Testis (tissue), 2 donors: ENCODE measurements at regions not wholly inside any gene's neighbourhood (a gene's known extent, or its start where the extent isn't known, plus 50 kb on each side); places are given as distances from the start of the nearest gene placed in this dataset.

Source experiments
- POLR2A ChIP-seq: fragments of 450-650 bp; IDR thresholded peaks from one replicate; pipeline ENCODE4 v1.6.1; 2017; ENCODE audit warnings: antibody characterized with exemption, mild to moderate bottlenecking, moderate library complexity
- TF ChIP-seq, protein P1 (sequence below), 3 experiments: fragments of 450-650 bp in 2 of 3; fragments of 200-600 bp in 1 of 3; sonication (generic) in 1 of 3; IDR thresholded peaks; one replicate each; pipeline ENCODE4 v1.5.1; 2016 to 2019; ENCODE audit warnings: antibody characterized with exemption in 3 of 3, mild to moderate bottlenecking in 2 of 3, moderate library complexity in 1 of 3

- TF ChIP-seq, protein P1, sequence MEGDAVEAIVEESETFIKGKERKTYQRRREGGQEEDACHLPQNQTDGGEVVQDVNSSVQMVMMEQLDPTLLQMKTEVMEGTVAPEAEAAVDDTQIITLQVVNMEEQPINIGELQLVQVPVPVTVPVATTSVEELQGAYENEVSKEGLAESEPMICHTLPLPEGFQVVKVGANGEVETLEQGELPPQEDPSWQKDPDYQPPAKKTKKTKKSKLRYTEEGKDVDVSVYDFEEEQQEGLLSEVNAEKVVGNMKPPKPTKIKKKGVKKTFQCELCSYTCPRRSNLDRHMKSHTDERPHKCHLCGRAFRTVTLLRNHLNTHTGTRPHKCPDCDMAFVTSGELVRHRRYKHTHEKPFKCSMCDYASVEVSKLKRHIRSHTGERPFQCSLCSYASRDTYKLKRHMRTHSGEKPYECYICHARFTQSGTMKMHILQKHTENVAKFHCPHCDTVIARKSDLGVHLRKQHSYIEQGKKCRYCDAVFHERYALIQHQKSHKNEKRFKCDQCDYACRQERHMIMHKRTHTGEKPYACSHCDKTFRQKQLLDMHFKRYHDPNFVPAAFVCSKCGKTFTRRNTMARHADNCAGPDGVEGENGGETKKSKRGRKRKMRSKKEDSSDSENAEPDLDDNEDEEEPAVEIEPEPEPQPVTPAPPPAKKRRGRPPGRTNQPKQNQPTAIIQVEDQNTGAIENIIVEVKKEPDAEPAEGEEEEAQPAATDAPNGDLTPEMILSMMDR (IDR thresholded peaks at IDR 0.05), result no peak
- TF ChIP-seq POLR2A, result no peak
These were observed 540.3 kb downstream of the KCNJ2 start for GRCh38 chr17:70709596-70709995.
